Esophagus muscularis mucosa (tissue), 4 donors: ENCODE measurements at regions not wholly inside any gene's neighbourhood (a gene's known extent, or its start where the extent isn't known, plus 50 kb on each side); places are given as distances from the start of the nearest gene placed in this dataset.

Experiments
- DNase-seq: peaks from one replicate; pipeline ENCODE4 v3.0.0-alpha.2; 2017; ENCODE audit errors: extremely low spot score
- H3K27ac ChIP-seq, 4 donors: fragments of 200-600 bp; sonication (generic); replicated peaks in 1 of 4; 1 replicate in 3 of 4; 2 replicates in 1 of 4; pipeline ENCODE4 v1.5.1; 2016 to 2019; ENCODE audit warnings: mild to moderate bottlenecking in 1 of 4
- H3K27me3 ChIP-seq, 4 donors: fragments of 200-600 bp; sonication (generic); one replicate each; pipeline versions ENCODE4 v1.5.1 to v1.6.0; 2016 to 2019
- H3K36me3 ChIP-seq, 4 donors: fragments of 200-600 bp; sonication (generic); one replicate each; pipeline ENCODE4 v1.5.1; 2016 to 2019
- H3K4me1 ChIP-seq, 4 donors: fragments of 200-600 bp; sonication (generic); one replicate each; pipeline ENCODE4 v1.5.1; 2016 to 2019
- H3K4me3 ChIP-seq, 4 donors: fragments of 200-600 bp; sonication (generic); 1 replicate in 2 of 4; 2 replicates in 2 of 4; pipeline ENCODE4 v1.5.1; 2016 to 2019; ENCODE audit warnings: mild to moderate bottlenecking in 4 of 4, moderate library complexity in 1 of 4
- H3K9me3 ChIP-seq, 4 donors: fragments of 200-600 bp; sonication (generic); 1 replicate in 3 of 4; 2 replicates in 1 of 4; pipeline ENCODE4 v1.5.1; 2016 to 2019
- EP300 ChIP-seq: sonication (generic); formaldehyde crosslinking; IDR thresholded peaks from one replicate; pipeline ENCODE4 v1.6.1; 2017; ENCODE audit warnings: antibody characterized with exemption
- POLR2A ChIP-seq: fragments of 450-650 bp; IDR thresholded peaks from one replicate; pipeline ENCODE4 v1.6.1; 2017; ENCODE audit warnings: antibody characterized with exemption, moderate library complexity, mild to moderate bottlenecking, low read depth
- POLR2AphosphoS5 ChIP-seq, 2 donors: sonication (generic); formaldehyde crosslinking; IDR thresholded peaks; one replicate each; pipeline ENCODE4 v1.6.1; 2017; ENCODE audit warnings: antibody characterized with exemption in 2 of 2
- WGBS: methylation state at CpG from one replicate; pipeline ENCODE4 v1.1.5; 2018; 5-methylcytosine and 5-hydroxymethylcytosine counted together
- intact Hi-C: fragments of 100-400 bp; cut with DNase I; formaldehyde crosslinking; loops from one replicate; pipeline ENCODE4 v1.15.1; 2023
- TF ChIP-seq, protein P1 (sequence below), 3 experiments: fragments of 200-600 bp in 2 of 3; fragments of 450-650 bp in 1 of 3; sonication (generic) in 2 of 3; IDR thresholded peaks; one replicate each; pipeline ENCODE4 v1.5.1; 2017 to 2019; ENCODE audit warnings: antibody characterized with exemption in 3 of 3, mild to moderate bottlenecking in 2 of 3, moderate library complexity in 1 of 3

DNA sequence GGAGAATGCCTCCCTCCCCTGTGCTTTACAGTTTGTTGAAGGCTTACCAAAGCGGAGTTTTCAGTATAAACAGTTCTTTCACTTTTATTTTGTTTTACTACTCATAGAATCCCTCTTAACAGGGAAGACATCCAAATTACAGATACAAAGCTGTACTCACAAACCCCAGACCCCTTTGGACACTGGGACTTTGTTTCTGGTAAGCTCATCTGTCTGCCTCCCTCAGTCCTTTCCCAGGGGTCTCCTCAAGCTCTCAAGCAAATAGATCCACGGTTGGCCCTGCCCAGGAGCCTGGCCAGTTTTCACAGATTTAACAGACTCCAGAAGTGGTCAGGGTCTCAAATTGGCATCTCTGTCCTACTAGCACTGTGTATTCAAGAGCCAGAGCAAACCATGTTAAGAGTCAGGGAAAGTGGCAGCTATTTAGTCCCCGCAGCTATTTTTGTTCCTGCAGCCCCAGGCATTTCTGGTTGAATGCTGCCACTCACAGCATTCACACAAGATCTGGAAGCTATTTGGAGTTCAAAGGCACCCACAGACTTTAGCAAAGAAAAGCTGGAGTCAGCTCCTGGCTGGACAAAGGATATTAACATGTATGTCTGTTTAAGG is 54.2 kb downstream of the TMEM100 start:
- Histone ChIP-seq H3K4me3 (peak overlapping the region in 1 of 4 donors; percentile 9), H3K27me3 (no peaks in the 10 kb centered on the region), H3K36me3 (no peaks in the 10 kb centered on the region), H3K27ac (peak overlapping the region in 1 of 4 donors; percentile 5), H3K9me3 (no peaks in the 10 kb centered on the region), H3K4me1 (peaks cover 0 to 5% (median 0%) of the 10 kb centered on the region in 4 donors)
- no peak for TF ChIP-seq EP300
- TF ChIP-seq, protein P1, sequence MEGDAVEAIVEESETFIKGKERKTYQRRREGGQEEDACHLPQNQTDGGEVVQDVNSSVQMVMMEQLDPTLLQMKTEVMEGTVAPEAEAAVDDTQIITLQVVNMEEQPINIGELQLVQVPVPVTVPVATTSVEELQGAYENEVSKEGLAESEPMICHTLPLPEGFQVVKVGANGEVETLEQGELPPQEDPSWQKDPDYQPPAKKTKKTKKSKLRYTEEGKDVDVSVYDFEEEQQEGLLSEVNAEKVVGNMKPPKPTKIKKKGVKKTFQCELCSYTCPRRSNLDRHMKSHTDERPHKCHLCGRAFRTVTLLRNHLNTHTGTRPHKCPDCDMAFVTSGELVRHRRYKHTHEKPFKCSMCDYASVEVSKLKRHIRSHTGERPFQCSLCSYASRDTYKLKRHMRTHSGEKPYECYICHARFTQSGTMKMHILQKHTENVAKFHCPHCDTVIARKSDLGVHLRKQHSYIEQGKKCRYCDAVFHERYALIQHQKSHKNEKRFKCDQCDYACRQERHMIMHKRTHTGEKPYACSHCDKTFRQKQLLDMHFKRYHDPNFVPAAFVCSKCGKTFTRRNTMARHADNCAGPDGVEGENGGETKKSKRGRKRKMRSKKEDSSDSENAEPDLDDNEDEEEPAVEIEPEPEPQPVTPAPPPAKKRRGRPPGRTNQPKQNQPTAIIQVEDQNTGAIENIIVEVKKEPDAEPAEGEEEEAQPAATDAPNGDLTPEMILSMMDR (IDR thresholded peaks at IDR 0.05): no peak
- TF ChIP-seq POLR2AphosphoS5 (IDR thresholded peaks at IDR 0.05): no peak
- TF ChIP-seq POLR2A: no peak
- intact Hi-C loops: no loop called here
- 61% methylated on average over 3 of the region's 3 CpGs for WGBS
- DNase-seq: no peak

DNA sequence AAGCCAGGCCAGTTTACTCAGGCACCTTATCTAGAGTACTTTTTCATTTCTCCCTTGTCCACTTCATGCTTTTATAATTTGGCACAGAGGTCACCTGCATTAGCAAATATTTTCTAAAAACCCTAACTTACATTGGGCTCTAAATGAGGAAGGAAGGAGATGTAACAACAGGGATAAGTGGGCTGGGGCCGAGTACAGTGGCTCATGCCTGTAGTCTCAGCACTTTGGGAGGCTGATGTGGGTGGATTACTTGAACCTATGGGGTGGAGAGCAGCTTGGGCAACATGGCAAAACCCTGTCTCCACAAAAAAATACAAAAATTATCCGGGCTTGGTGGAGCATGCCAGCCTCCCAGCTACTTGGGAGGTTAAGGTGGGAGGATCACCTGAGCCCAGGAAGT is 55.9 kb downstream of the TMEM100 start:
- no peak for DNase-seq
- Histone ChIP-seq H3K27me3 (no peaks in the 10 kb centered on the region), H3K36me3 (no peaks in the 10 kb centered on the region), H3K27ac (no peak overlapping the region), H3K9me3 (no peaks in the 10 kb centered on the region), H3K4me3 (no peak overlapping the region), H3K4me1 (no peaks in the 10 kb centered on the region)
- intact Hi-C loops: no loop called here
- TF ChIP-seq POLR2AphosphoS5 (IDR thresholded peaks at IDR 0.05) (no peak), EP300 (no peak), POLR2A (no peak)
- TF ChIP-seq, protein P1 (IDR thresholded peaks at IDR 0.05): no peak
- 68% methylated on average over 2 of the region's 2 CpGs for WGBS

DNA sequence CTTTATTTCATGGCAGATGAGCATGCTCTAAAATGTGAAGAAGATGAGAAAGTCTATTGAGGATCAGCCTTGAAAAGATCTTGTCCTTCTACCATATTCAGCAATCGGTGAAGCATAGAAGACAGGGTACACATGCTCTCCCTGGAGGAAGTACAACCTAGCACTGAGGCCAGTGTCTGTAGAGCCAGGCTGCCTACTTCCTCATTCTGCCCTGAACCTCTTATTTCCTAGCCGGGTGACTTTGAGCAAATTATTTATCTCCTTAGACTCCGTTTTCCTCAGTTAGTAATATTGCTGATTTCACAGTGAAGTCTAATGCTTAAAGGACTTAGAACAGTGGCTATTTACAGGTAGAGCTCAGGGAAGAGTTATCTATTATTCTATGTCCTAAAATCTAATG is 58.4 kb downstream of the TMEM100 start:
- Histone ChIP-seq H3K4me3 (no peak overlapping the region), H3K9me3 (no peaks in the 10 kb centered on the region), H3K27me3 (no peaks in the 10 kb centered on the region), H3K36me3 (no peaks in the 10 kb centered on the region), H3K27ac (no peak overlapping the region), H3K4me1 (peaks cover 0 to 15% (median 3%) of the 10 kb centered on the region in 4 donors)
- no peak for DNase-seq
- WGBS: 69% methylated on average over 3 of the region's 3 CpGs
- TF ChIP-seq POLR2AphosphoS5 (IDR thresholded peaks at IDR 0.05) (no peak), POLR2A (no peak), EP300 (no peak)
- TF ChIP-seq, protein P1 (IDR thresholded peaks at IDR 0.05): no peak
- intact Hi-C loops: no loop called here

GRCh38 chr17:55663400-55663799 is 59.3 kb downstream of the TMEM100 start:
- H3K9me3 ChIP-seq: no peaks in the 10 kb centered on the region

More at GRCh38 chr17:55663400-55663799, 59.3 kb downstream of the TMEM100 start:
- intact Hi-C loops: no loop called here
- DNase-seq: no peak
- Histone ChIP-seq H3K27me3 (no peaks in the 10 kb centered on the region), H3K27ac (no peak overlapping the region), H3K4me1 (peaks cover 0 to 19% (median 3%) of the 10 kb centered on the region in 4 donors), H3K4me3 (no peak overlapping the region), H3K36me3 (no peaks in the 10 kb centered on the region)
- TF ChIP-seq POLR2A (no peak), POLR2AphosphoS5 (IDR thresholded peaks at IDR 0.05) (no peak), EP300 (no peak)
- TF ChIP-seq, protein P1 (IDR thresholded peaks at IDR 0.05): no peak
